Breast epithelium (tissue), 4 donors: ENCODE measurements at regions not wholly inside any gene's neighbourhood (a gene's known extent, or its start where the extent isn't known, plus 50 kb on each side); places are given as distances from the start of the nearest gene placed in this dataset.

Experiments used
- DNase-seq, 2 donors: peaks; one replicate each; pipeline ENCODE4 v3.0.0-alpha.2; 2019; ENCODE audit warnings: low spot score in 2 of 2
- H3K27ac ChIP-seq, 2 donors: fragments of 200-600 bp; sonication (generic) in 1 of 2; one replicate each; pipeline ENCODE4 v1.5.1; 2016 to 2019; ENCODE audit warnings: mild to moderate bottlenecking in 1 of 2
- H3K27me3 ChIP-seq, 2 donors: fragments of 200-600 bp; sonication (generic) in 1 of 2; one replicate each; pipeline versions ENCODE4 v1.5.1 to v1.6.0; 2017 to 2019; ENCODE audit warnings: control low read depth in 1 of 2, mild to moderate bottlenecking in 1 of 2
- H3K36me3 ChIP-seq: fragments of 200-600 bp; one replicate; pipeline ENCODE4 v1.5.1; 2019
- H3K4me1 ChIP-seq, 2 donors: fragments of 200-600 bp; sonication (generic); one replicate each; pipeline ENCODE4 v1.5.1; 2016 to 2019; ENCODE audit warnings: control low read depth in 1 of 2
- H3K4me3 ChIP-seq, 3 donors: fragments of 200-600 bp; sonication (generic); 1 replicate in 2 of 3; 2 replicates in 1 of 3; pipeline ENCODE4 v1.5.1; 2016 to 2019; ENCODE audit warnings: mild to moderate bottlenecking in 3 of 3, moderate library complexity in 2 of 3
- H3K9me3 ChIP-seq, 2 donors: fragments of 200-600 bp; sonication (generic) in 1 of 2; one replicate each; pipeline ENCODE4 v1.5.1; 2016 to 2019; ENCODE audit warnings: control low read depth in 1 of 2
- POLR2A ChIP-seq: fragments of 450-650 bp; IDR thresholded peaks from one replicate; pipeline ENCODE4 v1.6.1; 2016; ENCODE audit warnings: antibody characterized with exemption, mild to moderate bottlenecking, moderate library complexity
- POLR2AphosphoS5 ChIP-seq, 3 donors: sonication (generic); formaldehyde crosslinking; IDR thresholded peaks; one replicate each; pipeline ENCODE4 v1.6.1; 2017; ENCODE audit warnings: antibody characterized with exemption in 3 of 3
- intact Hi-C: fragments of 100-400 bp; cut with DNase I; formaldehyde crosslinking; loops from one replicate; pipeline ENCODE4 v1.15.1; 2023; ENCODE audit warnings: low total_unique reads
- TF ChIP-seq, protein P1 (sequence below), 3 donors: fragments of 450-650 bp; IDR thresholded peaks; one replicate each; pipeline ENCODE4 v1.5.1; 2016 to 2017; ENCODE audit warnings: antibody characterized with exemption in 3 of 3, mild to moderate bottlenecking in 3 of 3, moderate library complexity in 3 of 3

DNA sequence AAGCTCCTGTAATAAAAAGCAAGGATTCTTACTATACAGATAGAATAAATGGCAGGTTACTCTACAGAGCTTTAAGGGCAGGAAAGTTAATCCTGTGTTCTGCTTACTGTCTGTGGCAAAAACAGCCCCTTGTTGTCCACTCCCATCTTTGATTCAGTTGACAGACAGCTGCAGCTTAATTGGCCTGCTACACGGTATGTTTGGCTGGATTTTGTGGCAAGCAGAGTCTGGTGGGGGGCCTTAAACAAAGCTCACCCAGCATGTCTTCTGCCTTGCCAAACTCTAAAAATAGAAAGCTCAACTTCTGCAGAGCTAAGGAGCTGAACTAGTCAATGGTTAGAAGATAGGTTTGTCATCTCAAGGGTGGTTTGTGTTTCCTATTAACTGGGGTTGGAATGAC lies 407.2 kb downstream of the HLX start:
- H3K4me3 ChIP-seq = no peak overlapping the region
- no peak overlapping the region for H3K27ac ChIP-seq
- no peaks in the 10 kb centered on the region for H3K4me1 ChIP-seq
- intact Hi-C loops = no loop called here
- TF ChIP-seq, protein P1, sequence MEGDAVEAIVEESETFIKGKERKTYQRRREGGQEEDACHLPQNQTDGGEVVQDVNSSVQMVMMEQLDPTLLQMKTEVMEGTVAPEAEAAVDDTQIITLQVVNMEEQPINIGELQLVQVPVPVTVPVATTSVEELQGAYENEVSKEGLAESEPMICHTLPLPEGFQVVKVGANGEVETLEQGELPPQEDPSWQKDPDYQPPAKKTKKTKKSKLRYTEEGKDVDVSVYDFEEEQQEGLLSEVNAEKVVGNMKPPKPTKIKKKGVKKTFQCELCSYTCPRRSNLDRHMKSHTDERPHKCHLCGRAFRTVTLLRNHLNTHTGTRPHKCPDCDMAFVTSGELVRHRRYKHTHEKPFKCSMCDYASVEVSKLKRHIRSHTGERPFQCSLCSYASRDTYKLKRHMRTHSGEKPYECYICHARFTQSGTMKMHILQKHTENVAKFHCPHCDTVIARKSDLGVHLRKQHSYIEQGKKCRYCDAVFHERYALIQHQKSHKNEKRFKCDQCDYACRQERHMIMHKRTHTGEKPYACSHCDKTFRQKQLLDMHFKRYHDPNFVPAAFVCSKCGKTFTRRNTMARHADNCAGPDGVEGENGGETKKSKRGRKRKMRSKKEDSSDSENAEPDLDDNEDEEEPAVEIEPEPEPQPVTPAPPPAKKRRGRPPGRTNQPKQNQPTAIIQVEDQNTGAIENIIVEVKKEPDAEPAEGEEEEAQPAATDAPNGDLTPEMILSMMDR (IDR thresholded peaks at IDR 0.05) = no peak
- no peak for TF ChIP-seq POLR2AphosphoS5 (IDR thresholded peaks at IDR 0.05)
- H3K36me3 ChIP-seq = no peaks in the 10 kb centered on the region
- DNase-seq = no peak
- H3K27me3 ChIP-seq = no peaks in the 10 kb centered on the region
- H3K9me3 ChIP-seq = no peaks in the 10 kb centered on the region

- no peaks in the 10 kb centered on the region for H3K36me3 ChIP-seq
- no peak overlapping the region for H3K27ac ChIP-seq
- TF ChIP-seq POLR2AphosphoS5 (IDR thresholded peaks at IDR 0.05) (no peak), POLR2A (no peak)
- TF ChIP-seq, protein P1 (IDR thresholded peaks at IDR 0.05) = no peak
- no peaks in the 10 kb centered on the region for H3K27me3 ChIP-seq
- no peak for DNase-seq
- intact Hi-C loops = no loop called here
- no peak overlapping the region for H3K4me3 ChIP-seq
- H3K9me3 ChIP-seq = no peaks in the 10 kb centered on the region
- H3K4me1 ChIP-seq = no peaks in the 10 kb centered on the region
Measured at GRCh38 chr1:221289103-221289502, 409.9 kb downstream of the HLX start.

DNA sequence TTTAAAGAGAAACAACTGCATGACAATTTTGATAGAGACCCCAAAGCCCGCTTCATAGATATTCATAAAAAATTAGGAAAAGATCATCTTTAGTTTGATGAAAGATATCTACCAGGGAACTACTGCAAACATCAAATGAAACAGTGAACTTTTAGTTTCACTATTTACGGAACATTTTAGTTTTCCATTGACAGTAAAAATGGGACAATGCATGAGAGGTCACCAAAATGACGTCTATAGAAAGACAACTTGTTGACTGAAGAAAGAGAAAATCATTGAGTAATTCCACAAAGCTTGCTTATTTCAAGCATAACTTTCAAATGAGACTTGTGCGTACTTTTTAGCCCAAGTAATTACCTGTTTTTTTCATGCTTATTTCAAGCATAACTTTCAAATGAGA lies 411.4 kb downstream of the HLX start:
- no peaks in the 10 kb centered on the region for H3K36me3 ChIP-seq
- no peaks in the 10 kb centered on the region for H3K9me3 ChIP-seq
- H3K27me3 ChIP-seq = no peaks in the 10 kb centered on the region
- H3K4me3 ChIP-seq = no peak overlapping the region
- intact Hi-C loops = no loop called here
- TF ChIP-seq, protein P1 (IDR thresholded peaks at IDR 0.05) = no peak
- no peak for TF ChIP-seq POLR2A
- TF ChIP-seq POLR2AphosphoS5 (IDR thresholded peaks at IDR 0.05) = no peak
- H3K27ac ChIP-seq = no peak overlapping the region
- H3K4me1 ChIP-seq = no peaks in the 10 kb centered on the region
- DNase-seq = no peak

DNA sequence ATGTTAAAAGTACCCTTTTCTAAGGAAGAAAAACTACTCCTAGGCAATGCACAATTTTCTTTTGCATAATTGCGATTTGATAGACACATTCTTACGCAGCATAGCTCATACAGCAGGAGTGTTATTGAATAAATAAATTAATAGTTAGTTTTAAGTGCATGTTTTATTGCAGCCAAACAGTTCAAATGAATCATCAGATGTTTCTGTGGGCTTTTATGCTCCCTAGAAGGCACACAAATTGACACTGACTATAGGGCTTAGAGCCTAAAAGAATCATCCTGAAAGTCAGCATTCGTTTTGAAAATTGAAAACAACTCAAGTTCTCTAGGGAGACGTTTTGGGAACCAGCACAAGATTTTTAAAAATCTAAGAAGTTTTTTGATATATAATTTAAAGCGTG lies 411.9 kb downstream of the HLX start:
- DNase-seq = no peak
- no peaks in the 10 kb centered on the region for H3K4me1 ChIP-seq
- TF ChIP-seq POLR2A (no peak), POLR2AphosphoS5 (IDR thresholded peaks at IDR 0.05) (no peak)
- TF ChIP-seq, protein P1 (IDR thresholded peaks at IDR 0.05) = no peak
- intact Hi-C loops = no loop called here
- H3K27me3 ChIP-seq = no peaks in the 10 kb centered on the region
- H3K4me3 ChIP-seq = no peak overlapping the region
- no peak overlapping the region for H3K27ac ChIP-seq
- no peaks in the 10 kb centered on the region for H3K36me3 ChIP-seq
- H3K9me3 ChIP-seq = no peaks in the 10 kb centered on the region

DNA sequence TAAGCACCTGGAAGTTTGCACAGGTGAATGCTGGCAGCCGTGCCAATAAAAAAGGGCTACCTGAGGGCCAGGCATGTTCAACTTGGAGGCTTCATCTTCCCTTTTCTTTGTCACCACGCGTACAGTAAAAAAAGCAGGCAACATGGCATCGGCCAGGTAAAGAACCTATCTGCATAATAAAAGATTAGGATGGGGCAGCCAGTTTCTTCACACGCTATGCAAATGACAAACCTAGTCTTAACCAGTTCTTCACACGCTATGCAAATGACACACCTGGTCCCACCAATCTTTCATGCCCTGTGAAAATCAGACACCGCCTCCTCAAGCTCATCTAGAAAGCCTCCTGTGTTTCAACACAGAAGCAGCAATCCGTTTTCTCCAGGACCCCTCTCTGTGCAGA lies 413.4 kb downstream of the HLX start:
- H3K27me3 ChIP-seq = no peaks in the 10 kb centered on the region
- no peaks in the 10 kb centered on the region for H3K9me3 ChIP-seq
- no peaks in the 10 kb centered on the region for H3K4me1 ChIP-seq
- H3K27ac ChIP-seq = no peak overlapping the region
- no peak for DNase-seq
- no peaks in the 10 kb centered on the region for H3K36me3 ChIP-seq
- no peak overlapping the region for H3K4me3 ChIP-seq
- intact Hi-C loops = no loop called here
- TF ChIP-seq, protein P1 (IDR thresholded peaks at IDR 0.05) = no peak
- TF ChIP-seq POLR2AphosphoS5 (IDR thresholded peaks at IDR 0.05) = no peak
- TF ChIP-seq POLR2A = no peak
